ENCODE measurements at regions not wholly inside any gene's neighbourhood (a gene's known extent, or its start where the extent isn't known, plus 50 kb on each side); places are given as distances from the start of the nearest gene placed in this dataset.
"Not testable (repeated sequence)": the region's sequence is repeated elsewhere in the genome, so short reads cannot be mapped to it uniquely, and the experiment has no call there.

DNA sequence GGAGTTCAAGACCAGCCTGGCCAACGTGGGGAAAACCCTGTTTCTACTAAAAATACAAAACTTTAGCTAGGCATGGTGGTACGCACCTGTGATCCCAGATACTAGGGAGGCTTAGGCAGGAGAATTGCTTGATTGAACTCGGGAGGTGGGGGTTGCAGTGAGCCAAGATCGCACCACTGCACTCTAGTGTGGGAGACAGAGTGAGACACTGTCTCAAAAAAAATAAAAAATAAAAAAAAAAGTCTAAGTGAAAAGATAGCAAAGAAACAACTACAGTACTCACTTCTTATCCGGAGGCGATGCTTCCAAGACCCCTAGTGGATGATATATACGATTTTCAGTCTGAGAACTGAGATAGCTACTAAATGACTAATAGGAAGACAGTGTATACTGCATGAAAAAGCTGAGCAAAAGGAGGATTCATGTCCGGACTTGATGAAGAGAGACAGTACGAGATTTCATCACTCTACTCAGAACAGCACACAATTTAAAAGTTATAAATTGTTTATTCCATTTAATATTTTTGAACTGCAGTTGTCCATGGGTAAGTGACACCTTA lies 138.7 kb upstream of the GOLGA6L6 start:
- not testable (repeated sequence) for H3K36me3 Mint-ChIP-seq (ENCODE audit: low read depth, unreplicated experiment); H3K4me3 ChIP-seq (ENCODE audit: insufficient read depth, low read depth, low read length); H3K27me3 ChIP-seq (ENCODE audit: insufficient read depth, low read length); DNase-seq (ENCODE audit: low read depth); H3K36me3 ChIP-seq (ENCODE audit: insufficient read depth, low read length); H3K79me2 ChIP-seq (ENCODE audit: insufficient read depth, low read length); H3K9ac ChIP-seq (ENCODE audit: low read length); H3K9me3 ChIP-seq (ENCODE audit: insufficient read depth, low read depth, low read length); H3K9me3 Mint-ChIP-seq (ENCODE audit: unreplicated experiment); H3K4me3 Mint-ChIP-seq (ENCODE audit: unreplicated experiment); FAIRE-seq; H2AFZ ChIP-seq (ENCODE audit: low read depth, low read length); H3K27ac Mint-ChIP-seq (ENCODE audit: unreplicated experiment); H3K27ac ChIP-seq (ENCODE audit: low read depth, low read length); H3K4me1 Mint-ChIP-seq (ENCODE audit: low read depth, unreplicated experiment); H3K27me3 Mint-ChIP-seq (ENCODE audit: low read depth, unreplicated experiment); H3K4me2 ChIP-seq (ENCODE audit: low read length); H4K20me1 ChIP-seq (ENCODE audit: insufficient read depth, low read length); H3K4me1 ChIP-seq (ENCODE audit: insufficient read depth, low read length)

DNA sequence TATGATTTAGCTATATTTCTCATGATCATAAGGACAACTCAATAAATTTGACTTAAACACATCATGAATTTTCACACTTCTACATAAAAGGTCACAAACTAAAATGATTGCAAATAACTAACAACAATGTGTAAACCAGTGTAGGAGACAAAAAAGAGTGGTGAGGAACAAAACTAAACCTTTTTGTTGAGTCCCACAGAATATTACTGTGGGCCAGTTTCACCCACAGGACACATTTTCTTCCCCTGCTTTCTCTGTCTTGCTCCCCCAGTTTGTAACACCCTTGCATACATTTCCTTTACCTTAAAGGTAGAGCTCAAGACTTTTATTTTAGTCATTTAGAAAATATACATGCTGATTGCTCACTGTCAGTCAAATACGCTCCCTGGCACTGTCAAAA lies 130.9 kb upstream of the GOLGA6L6 start:
- Histone ChIP-seq H4K20me1 (ENCODE audit: insufficient read depth, low read length) (no peaks in the 10 kb centered on the region), H3K36me3 (ENCODE audit: insufficient read depth, low read length) (no peaks in the 10 kb centered on the region), H3K9me3 (ENCODE audit: insufficient read depth, low read depth, low read length) (no peaks in the 10 kb centered on the region), H3K4me2 (ENCODE audit: low read length) (no peak overlapping the region), H3K27ac (ENCODE audit: low read depth, low read length) (no peak overlapping the region), H2AFZ (ENCODE audit: low read depth, low read length) (no peak overlapping the region), H3K9ac (ENCODE audit: low read length) (no peak overlapping the region), H3K27me3 (ENCODE audit: insufficient read depth, low read length) (no peaks in the 10 kb centered on the region), H3K79me2 (ENCODE audit: insufficient read depth, low read length) (no peaks in the 10 kb centered on the region), H3K4me3 (ENCODE audit: insufficient read depth, low read depth, low read length) (no peak overlapping the region), H3K4me1 (ENCODE audit: insufficient read depth, low read length) (no peaks in the 10 kb centered on the region)
- FAIRE-seq: peak; percentile 92
- no peaks in the 10 kb centered on the region for H3K27me3 Mint-ChIP-seq (ENCODE audit: low read depth, unreplicated experiment)
- no peaks in the 10 kb centered on the region for H3K4me1 Mint-ChIP-seq (ENCODE audit: low read depth, unreplicated experiment)
- no peaks in the 10 kb centered on the region for H3K36me3 Mint-ChIP-seq (ENCODE audit: low read depth, unreplicated experiment)
- no peak overlapping the region for H3K4me3 Mint-ChIP-seq (ENCODE audit: unreplicated experiment)
- TF ChIP-seq, protein P1, sequence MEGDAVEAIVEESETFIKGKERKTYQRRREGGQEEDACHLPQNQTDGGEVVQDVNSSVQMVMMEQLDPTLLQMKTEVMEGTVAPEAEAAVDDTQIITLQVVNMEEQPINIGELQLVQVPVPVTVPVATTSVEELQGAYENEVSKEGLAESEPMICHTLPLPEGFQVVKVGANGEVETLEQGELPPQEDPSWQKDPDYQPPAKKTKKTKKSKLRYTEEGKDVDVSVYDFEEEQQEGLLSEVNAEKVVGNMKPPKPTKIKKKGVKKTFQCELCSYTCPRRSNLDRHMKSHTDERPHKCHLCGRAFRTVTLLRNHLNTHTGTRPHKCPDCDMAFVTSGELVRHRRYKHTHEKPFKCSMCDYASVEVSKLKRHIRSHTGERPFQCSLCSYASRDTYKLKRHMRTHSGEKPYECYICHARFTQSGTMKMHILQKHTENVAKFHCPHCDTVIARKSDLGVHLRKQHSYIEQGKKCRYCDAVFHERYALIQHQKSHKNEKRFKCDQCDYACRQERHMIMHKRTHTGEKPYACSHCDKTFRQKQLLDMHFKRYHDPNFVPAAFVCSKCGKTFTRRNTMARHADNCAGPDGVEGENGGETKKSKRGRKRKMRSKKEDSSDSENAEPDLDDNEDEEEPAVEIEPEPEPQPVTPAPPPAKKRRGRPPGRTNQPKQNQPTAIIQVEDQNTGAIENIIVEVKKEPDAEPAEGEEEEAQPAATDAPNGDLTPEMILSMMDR (IDR thresholded peaks at IDR 0.05; ENCODE audit: insufficient read depth, low read depth, low read length): no peak
- TF ChIP-seq EZH2 (IDR thresholded peaks at IDR 0.05; ENCODE audit: insufficient read depth, low read length): no peak
- no peak overlapping the region for H3K27ac Mint-ChIP-seq (ENCODE audit: unreplicated experiment)
- H3K9me3 Mint-ChIP-seq (ENCODE audit: unreplicated experiment): no peaks in the 10 kb centered on the region
- DNase-seq (ENCODE audit: low read depth): no peak

DNA sequence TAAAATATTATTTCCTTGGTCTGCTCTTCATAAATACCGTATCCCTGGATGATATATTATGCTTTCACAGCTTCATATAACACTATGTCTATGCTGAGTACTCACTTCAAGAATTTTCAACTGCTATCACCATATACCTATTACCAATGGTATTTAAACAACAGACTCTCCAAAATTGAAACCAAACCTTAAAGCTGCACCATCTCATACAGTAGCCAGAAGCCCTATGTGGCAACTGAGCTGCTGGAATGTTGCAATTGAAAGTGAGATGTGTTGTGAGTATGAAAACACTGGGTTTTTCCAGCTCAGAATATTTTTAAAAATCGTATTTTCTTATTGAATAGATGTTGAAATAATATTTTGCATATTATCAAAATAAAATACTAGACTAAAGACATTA lies 130.1 kb upstream of the GOLGA6L6 start:
- TF ChIP-seq, protein P1 (IDR thresholded peaks at IDR 0.05; ENCODE audit: insufficient read depth, low read depth, low read length): no peak
- TF ChIP-seq EZH2 (IDR thresholded peaks at IDR 0.05; ENCODE audit: insufficient read depth, low read length): no peak
- no peaks in the 10 kb centered on the region for H3K27me3 Mint-ChIP-seq (ENCODE audit: low read depth, unreplicated experiment)
- Histone ChIP-seq H3K4me3 (ENCODE audit: insufficient read depth, low read depth, low read length) (no peak overlapping the region), H3K9me3 (ENCODE audit: insufficient read depth, low read depth, low read length) (no peaks in the 10 kb centered on the region), H3K79me2 (ENCODE audit: insufficient read depth, low read length) (no peaks in the 10 kb centered on the region), H3K4me1 (ENCODE audit: insufficient read depth, low read length) (no peaks in the 10 kb centered on the region), H3K4me2 (ENCODE audit: low read length) (no peak overlapping the region), H3K36me3 (ENCODE audit: insufficient read depth, low read length) (no peaks in the 10 kb centered on the region), H3K9ac (ENCODE audit: low read length) (no peak overlapping the region), H3K27me3 (ENCODE audit: insufficient read depth, low read length) (no peaks in the 10 kb centered on the region), H2AFZ (ENCODE audit: low read depth, low read length) (no peak overlapping the region), H4K20me1 (ENCODE audit: insufficient read depth, low read length) (no peaks in the 10 kb centered on the region), H3K27ac (ENCODE audit: low read depth, low read length) (no peak overlapping the region)
- no peaks in the 10 kb centered on the region for H3K36me3 Mint-ChIP-seq (ENCODE audit: low read depth, unreplicated experiment)
- DNase-seq (ENCODE audit: low read depth) (no peak), FAIRE-seq (no peak)
- no peak overlapping the region for H3K4me3 Mint-ChIP-seq (ENCODE audit: unreplicated experiment)
- H3K9me3 Mint-ChIP-seq (ENCODE audit: unreplicated experiment): no peaks in the 10 kb centered on the region
- H3K27ac Mint-ChIP-seq (ENCODE audit: unreplicated experiment): no peak overlapping the region
- no peaks in the 10 kb centered on the region for H3K4me1 Mint-ChIP-seq (ENCODE audit: low read depth, unreplicated experiment)

DNA sequence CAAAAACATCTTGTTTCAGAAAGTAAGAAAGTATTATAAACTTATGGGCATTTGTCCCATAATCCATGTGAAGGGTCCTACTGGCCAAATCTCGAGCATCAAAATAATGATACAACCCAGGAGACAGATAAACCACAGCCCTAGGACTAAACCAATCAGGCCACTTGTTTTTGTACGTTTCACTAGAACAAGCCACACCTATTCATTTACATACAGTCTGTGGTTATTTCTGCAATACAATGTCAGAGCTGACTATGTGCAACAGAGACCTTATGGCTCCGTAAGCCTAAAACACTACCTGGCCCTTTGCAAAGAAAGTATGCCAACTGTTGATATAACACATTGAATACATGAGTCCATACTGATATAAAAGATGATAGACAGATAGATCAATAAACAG lies 124.8 kb upstream of the GOLGA6L6 start:
- H3K27ac Mint-ChIP-seq (ENCODE audit: unreplicated experiment); DNase-seq (ENCODE audit: low read depth); H3K9me3 Mint-ChIP-seq (ENCODE audit: unreplicated experiment); H3K4me1 Mint-ChIP-seq (ENCODE audit: low read depth, unreplicated experiment); H3K79me2 ChIP-seq (ENCODE audit: insufficient read depth, low read length); H3K27me3 ChIP-seq (ENCODE audit: insufficient read depth, low read length); H3K36me3 Mint-ChIP-seq (ENCODE audit: low read depth, unreplicated experiment); H3K4me1 ChIP-seq (ENCODE audit: insufficient read depth, low read length); H2AFZ ChIP-seq (ENCODE audit: low read depth, low read length); H3K36me3 ChIP-seq (ENCODE audit: insufficient read depth, low read length); H3K27ac ChIP-seq (ENCODE audit: low read depth, low read length); FAIRE-seq; H4K20me1 ChIP-seq (ENCODE audit: insufficient read depth, low read length); H3K27me3 Mint-ChIP-seq (ENCODE audit: low read depth, unreplicated experiment); H3K9ac ChIP-seq (ENCODE audit: low read length); H3K4me2 ChIP-seq (ENCODE audit: low read length); H3K4me3 ChIP-seq (ENCODE audit: insufficient read depth, low read depth, low read length); H3K9me3 ChIP-seq (ENCODE audit: insufficient read depth, low read depth, low read length); H3K4me3 Mint-ChIP-seq (ENCODE audit: unreplicated experiment): not testable (repeated sequence)

All from astrocyte (in vitro differentiated cells and primary cell).